GM13977 (cell line): ENCODE measurements at regions not wholly inside any gene's neighbourhood (a gene's known extent, or its start where the extent isn't known, plus 50 kb on each side); places are given as distances from the start of the nearest gene placed in this dataset.

Experiments used
- DNase-seq: peaks from one replicate; pipeline ENCODE4 v3.0.0; 2012; ENCODE audit warnings: low spot score
- in situ Hi-C: fragments of 300-500 bp; cut with MboI; formaldehyde crosslinking; loops from one replicate; pipeline ENCODE4 v1.12.0; 2022; ENCODE audit warnings: low sequenced_read_pairs, low pct_unique_long_range_greater_than_20kb, mixed read lengths, inconsistent platforms; ENCODE audit not compliant: unreplicated experiment
- TF ChIP-seq, protein P1 (sequence below): IDR thresholded peaks from 2 replicates; pipeline ENCODE4 v1.5.1; 2012; ENCODE audit warnings: mild to moderate bottlenecking, control low read depth; ENCODE audit not compliant: insufficient read depth; ENCODE audit errors: extremely low read depth, missing control alignments

DNA sequence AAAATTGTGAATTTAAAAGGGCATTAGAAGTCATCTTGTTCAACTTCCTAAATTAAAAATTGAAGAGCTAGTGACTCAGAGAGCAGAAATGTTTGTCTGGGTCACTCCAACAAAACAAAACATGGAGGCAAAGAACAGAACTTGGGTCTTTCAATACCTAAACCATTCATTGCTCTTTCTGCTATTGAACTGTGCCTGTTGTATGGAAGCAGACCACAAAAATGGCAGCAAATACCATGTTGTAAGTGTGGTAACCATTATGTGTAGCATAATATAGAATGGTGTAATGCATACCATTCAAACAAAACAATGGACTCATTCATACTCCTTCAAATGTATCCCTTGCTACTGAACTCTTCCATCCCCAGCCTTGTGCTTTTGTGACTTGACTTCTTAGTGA, 360.2 kb upstream of the NRG3 start:
- no peak for DNase-seq
- in situ Hi-C loops, result no loop called here
- TF ChIP-seq, protein P1, sequence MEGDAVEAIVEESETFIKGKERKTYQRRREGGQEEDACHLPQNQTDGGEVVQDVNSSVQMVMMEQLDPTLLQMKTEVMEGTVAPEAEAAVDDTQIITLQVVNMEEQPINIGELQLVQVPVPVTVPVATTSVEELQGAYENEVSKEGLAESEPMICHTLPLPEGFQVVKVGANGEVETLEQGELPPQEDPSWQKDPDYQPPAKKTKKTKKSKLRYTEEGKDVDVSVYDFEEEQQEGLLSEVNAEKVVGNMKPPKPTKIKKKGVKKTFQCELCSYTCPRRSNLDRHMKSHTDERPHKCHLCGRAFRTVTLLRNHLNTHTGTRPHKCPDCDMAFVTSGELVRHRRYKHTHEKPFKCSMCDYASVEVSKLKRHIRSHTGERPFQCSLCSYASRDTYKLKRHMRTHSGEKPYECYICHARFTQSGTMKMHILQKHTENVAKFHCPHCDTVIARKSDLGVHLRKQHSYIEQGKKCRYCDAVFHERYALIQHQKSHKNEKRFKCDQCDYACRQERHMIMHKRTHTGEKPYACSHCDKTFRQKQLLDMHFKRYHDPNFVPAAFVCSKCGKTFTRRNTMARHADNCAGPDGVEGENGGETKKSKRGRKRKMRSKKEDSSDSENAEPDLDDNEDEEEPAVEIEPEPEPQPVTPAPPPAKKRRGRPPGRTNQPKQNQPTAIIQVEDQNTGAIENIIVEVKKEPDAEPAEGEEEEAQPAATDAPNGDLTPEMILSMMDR, result no peak

DNA sequence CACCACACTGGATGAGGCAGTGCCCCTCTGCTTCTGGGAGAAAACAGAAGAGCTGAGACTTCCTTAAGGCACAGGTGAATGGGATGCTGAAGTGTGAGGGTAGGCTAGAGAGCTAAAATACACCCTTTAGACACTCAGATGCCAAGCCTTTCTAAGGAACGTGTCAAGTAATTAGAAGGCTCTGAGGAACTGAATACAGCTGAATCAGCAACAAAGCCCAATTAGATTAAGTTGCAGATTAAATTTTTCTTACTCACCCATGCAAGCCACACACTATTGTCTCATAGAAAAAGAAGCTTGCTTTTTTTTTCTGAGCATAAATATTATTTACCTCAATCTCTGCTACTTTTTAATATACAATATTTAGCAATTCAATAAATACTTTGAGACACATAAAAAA, 354.3 kb upstream of the NRG3 start:
- no peak for DNase-seq
- TF ChIP-seq, protein P1, result no peak
- in situ Hi-C loops, result no loop called here

DNA sequence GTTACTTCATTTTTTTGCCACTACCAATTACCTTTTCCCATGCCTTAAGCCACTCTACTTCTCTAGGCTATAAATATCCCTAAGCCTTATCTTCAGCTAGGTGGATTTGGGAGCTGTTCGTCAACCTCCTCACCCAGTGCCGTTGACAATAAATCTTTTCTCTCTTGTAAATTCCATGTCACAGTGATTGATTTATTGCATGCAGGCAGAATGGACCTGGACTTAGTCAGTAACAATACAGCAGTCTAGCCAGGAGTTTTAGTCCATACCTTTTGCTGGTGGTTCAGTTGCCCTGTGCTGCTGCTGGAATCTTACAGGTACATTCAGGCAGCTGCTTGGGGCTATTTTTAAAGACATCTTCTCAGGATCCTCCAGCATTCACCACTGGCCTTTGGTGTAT, 350.5 kb upstream of the NRG3 start:
- TF ChIP-seq, protein P1, result no peak
- no peak for DNase-seq
- in situ Hi-C loops, result no loop called here

DNA sequence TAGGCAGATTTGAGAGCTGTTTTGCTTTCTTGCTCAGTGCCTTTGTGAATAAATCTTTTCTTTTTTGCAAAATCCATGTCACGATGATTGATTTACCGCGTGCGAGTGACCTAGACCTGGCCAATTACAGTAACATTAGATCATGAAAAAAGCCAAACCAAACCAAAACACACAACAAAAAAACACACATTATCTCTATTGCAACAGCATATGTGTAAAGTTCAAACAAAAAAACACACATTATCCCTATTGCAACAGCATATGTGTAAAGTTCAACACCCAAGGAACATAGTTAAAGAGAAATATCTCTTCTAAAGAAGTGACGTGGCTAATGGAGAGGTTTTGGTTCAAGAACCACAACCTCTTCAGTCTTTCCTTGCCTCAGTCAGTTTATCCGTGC, 342.6 kb upstream of the NRG3 start:
- DNase-seq, result no peak
- in situ Hi-C loops, result no loop called here
- TF ChIP-seq, protein P1, result no peak

DNA sequence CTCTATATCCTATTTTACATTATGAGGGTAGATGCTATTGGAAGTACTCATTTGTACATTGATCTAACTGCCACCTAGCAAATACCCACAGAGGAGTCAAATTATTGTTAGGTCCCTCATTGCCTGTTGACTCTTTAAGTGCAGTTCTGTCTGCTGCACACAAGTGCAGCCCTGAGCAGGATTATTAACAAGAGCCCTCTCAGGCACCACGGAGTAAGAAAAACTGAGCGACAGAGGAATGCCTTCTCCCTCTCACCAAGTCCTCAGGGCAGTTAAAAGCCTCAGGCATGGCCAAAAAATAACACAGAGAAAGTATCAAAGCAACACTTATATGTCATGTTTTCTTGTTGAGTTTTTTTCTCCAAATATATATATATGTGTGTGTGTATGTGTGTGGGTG, 340.0 kb upstream of the NRG3 start:
- in situ Hi-C loops, result no loop called here
- TF ChIP-seq, protein P1, result no peak
- no peak for DNase-seq

DNA sequence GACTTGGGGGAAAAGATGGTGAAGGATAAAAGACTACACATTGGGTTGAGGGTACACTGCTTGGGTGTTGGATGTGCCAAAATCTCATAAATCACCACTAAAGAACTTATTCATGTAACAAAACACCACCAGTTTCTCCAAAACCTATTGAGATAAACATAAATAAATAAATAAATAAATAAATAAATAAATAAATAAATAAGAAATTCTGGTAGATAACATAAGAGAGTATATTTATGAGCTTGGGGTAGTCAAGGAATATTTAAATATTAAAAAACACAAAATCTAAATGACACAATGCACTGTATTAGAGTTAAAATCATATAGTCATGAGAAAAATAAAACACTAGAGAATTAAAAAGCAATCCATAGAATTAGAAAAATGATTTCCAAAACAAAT, 333.5 kb upstream of the NRG3 start:
- no peak for DNase-seq
- TF ChIP-seq, protein P1, result no peak
- in situ Hi-C loops, result no loop called here

DNA sequence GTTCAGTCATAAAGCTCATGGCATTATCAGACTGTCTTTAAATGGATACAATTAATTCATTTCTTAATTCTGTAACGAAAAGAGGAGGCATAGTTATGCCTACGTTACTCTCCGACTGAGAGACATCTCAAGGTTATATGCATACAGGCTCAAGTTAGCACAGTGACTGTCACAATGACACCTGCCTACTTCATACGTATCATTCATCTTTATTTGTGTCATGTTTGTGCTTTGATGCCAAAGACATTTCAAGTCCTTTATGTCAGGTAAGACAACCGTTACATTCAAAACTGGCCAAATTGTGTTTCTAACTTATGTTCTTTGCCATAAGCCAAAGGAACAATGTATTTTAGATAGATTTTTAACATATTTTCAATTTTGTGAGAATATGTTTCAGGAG, 328.8 kb upstream of the NRG3 start:
- no peak for DNase-seq
- in situ Hi-C loops, result no loop called here
- TF ChIP-seq, protein P1, result no peak
